Inferior parietal cortex (tissue), 1 donor: ENCODE measurements at regions not wholly inside any gene's neighbourhood (a gene's known extent, or its start where the extent isn't known, plus 50 kb on each side); places are given as distances from the start of the nearest gene placed in this dataset.

Source experiments
- DNase-seq: peaks from one replicate; pipeline ENCODE4 v3.0.0-alpha.2; 2016; ENCODE audit errors: extremely low spot score

- DNase-seq: no peak
Measured at GRCh38 chr9:13491138-13491492, 211.6 kb upstream of the MPDZ start.

GRCh38 chr9:13487936-13488335 is 208.4 kb upstream of the MPDZ start:
- DNase-seq: no peak

GRCh38 chr9:13487498-13487897 is 208.0 kb upstream of the MPDZ start:
- DNase-seq: no peak

GRCh38 chr9:13487071-13487470 is 207.6 kb upstream of the MPDZ start:
- DNase-seq: no peak

DNA sequence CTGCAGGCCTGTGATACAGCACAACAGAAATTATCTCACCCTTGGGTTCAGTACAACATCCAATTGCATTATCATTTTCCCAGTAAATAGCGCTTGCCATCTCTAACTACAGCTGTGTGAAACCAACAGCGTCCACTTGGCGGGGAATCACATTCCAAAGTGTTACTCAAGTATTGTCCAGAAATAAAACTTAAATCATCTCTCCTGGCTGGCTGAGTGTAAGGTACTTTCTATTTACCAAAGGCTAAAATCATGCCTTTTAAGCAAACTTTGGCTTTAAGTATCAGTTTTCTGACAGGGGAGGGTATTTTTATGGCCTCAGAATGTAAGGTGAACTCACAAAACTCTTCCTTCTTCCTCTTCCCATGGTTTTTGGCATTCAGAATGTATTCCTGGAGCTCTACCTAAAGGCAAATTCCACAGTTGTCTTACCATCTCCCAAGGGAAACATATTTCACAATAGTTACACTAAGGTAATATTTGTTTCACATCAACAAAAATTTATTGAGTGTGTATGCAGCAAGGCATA is 205.6 kb upstream of the MPDZ start:
- DNase-seq: no peak

- no peak for DNase-seq
Measured at GRCh38 chr9:13484186-13484585, 204.7 kb upstream of the MPDZ start.

DNA sequence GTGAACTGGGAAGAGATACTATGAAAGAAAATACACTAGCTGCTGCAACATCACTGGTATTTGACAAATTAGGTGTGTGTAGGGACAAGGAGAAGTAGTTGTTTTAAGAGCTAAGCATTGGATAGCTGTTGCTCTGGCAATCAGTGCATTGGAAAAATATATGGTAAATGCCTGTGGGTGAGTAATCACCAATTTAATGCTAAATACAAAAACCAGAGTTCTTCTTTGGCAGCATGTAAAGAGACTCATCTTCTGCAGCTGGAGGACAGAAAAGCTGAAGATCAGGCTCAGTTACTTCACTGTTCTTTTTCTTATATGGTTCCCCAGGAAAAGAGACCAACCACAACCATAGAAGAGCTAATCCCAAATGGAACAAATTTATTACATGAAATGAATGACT is 201.8 kb upstream of the MPDZ start:
- DNase-seq: no peak

GRCh38 chr9:13480693-13481092 is 201.2 kb upstream of the MPDZ start:
- DNase-seq: no peak

- no peak for DNase-seq
Measured at GRCh38 chr9:13479096-13479495, 199.6 kb upstream of the MPDZ start.

DNA sequence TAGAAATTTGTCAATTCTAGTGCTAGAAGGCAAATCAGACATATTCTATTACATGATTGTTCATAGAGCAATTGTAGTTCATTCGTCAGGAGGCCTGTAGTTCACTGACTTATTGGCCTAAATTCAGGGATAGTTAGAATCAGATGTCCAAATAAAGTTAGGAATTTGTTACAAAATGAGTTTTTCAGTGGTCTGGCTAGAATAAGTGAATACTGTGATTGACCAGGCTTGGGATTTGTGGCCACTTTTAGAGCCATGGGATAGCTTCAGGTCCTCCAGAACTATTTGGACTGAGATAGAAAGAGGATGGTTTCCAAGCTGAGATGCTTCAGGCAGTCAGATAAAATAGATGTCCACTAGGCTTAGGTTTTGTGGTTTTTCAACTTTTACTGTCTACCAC is 199.1 kb upstream of the MPDZ start:
- DNase-seq: no peak

DNA sequence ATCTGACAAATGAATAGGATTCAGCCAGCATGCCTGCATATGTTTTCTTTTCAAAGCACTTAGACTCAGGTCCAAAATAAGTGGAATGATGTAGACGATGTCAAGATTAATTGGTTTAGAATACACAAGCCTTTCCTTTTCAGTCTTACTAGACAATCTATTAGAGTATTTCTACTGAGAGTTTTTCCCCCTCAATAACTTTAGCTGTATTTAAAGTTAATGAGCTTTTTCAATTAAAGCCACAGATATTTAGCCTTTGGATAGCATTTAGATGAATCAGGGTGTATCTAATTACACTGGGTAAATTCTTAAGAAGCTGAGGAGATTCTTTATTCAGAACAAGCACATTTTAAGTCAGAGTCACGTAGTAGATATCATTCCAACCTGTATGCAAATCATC is 198.7 kb upstream of the MPDZ start:
- no peak for DNase-seq

DNA sequence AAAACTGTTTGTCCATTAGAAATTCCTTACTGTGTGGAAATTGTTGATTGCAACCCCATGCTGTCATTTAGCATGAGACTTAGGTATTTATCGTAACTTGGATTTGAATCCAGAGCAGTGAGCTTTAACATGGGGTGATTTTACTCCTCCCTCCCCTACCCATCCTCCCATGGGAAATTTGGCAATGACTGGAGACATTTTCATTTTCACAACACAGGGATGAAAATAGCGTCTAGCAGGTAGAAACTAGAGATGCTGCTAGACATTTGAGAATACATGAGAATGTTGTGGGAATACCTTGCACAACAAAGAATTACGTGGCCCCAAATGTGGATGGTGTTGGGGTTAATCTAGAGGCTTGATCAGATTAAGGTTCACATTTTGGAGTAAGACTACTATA is 191.3 kb upstream of the MPDZ start:
- DNase-seq: no peak

- no peak for DNase-seq
Measured at GRCh38 chr9:13467157-13467556, 187.7 kb upstream of the MPDZ start.

- no peak for DNase-seq
Measured at GRCh38 chr9:13461414-13461991, 182.0 kb upstream of the MPDZ start.

DNA sequence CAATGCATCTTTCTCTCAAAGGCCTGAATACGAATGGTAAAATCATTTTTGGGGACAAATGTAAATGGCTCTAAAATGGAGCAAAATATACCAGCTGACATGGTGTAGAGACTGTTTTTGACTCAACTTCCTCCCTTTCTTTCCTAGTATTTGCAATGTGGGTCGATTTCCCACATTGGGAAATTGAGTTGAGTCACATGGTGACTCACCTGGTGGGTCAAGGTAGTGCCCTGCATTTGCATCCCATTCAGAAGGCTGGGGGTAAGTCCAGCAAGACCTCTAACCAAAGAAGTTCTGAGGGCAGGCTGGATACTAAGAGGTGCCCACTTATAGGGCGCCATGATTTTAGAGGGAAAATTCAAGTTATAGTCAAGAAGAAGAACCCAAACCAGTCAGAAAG is 179.6 kb upstream of the MPDZ start:
- no peak for DNase-seq

- no peak for DNase-seq
Measured at GRCh38 chr9:13457795-13458194, 178.3 kb upstream of the MPDZ start.

- DNase-seq: peak; percentile 44
Measured at GRCh38 chr9:13450723-13451122, 171.2 kb upstream of the MPDZ start.

- no peak for DNase-seq
Measured at GRCh38 chr9:13448482-13448881, 169.0 kb upstream of the MPDZ start.

DNA sequence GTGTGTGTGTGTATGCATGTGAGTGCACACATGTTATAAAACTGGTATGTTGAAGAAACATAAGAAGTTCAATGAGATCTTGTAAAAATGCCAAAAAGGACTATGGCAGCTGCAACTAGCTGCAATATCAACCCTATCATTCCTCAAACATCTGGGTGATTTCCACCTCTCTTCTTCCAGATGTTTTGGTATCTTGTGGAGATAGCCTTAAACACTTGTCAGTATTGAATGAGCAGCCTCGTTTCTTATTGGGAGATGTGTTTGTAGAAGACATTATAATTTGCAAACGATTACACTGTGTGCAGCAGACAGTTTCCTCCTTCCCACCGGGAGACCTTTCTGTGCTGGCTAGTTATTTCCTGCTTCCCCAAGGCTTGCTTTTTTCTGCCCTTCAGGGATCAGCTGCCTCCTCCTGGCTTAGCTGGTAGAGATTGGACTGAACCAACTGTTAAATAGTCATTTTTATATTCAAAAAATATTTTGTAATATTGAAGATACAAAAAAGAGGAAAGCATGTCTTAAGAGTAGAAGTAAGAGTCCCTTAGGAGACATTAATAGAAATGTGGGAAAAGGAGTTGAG is 168.4 kb upstream of the MPDZ start:
- peak; percentile 26 for DNase-seq

- DNase-seq: peak; percentile 42
Measured at GRCh38 chr9:13446938-13447842, 167.7 kb upstream of the MPDZ start.

DNA sequence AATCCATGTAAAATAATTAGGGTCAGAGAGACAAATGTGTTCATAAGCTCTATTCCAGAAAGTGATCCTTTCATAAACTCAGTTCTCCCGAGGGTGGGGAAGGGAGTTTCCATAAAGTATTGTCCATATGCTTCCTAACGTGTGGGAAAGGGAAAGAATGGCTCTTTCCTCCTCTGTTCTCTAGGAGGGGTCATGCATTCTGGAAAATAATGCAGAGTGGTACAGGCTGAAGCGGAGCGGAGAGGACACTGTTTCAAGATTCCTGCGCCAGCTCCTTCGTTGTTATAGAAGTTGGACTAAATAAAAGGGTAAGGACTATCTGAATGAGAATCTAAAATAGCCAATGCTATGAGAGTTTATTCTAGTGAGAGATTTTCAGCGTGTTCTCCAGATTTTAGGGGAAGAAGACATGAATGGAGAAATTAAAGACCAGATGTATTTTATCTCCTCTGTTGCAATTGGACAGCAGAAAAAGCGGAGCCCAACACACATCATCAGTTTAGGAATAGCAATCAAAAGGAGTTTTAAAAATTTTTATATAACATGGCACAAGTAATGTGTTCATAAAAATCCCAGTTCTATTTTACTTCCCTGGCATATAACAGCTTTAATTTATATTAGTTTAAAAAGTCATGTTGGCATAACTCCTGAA is 166.9 kb upstream of the MPDZ start:
- DNase-seq: no peak

- DNase-seq: peak; percentile 47
Measured at GRCh38 chr9:13445103-13445500, 165.6 kb upstream of the MPDZ start.
